ENCODE measurements at regions not wholly inside any gene's neighbourhood (a gene's known extent, or its start where the extent isn't known, plus 50 kb on each side); places are given as distances from the start of the nearest gene placed in this dataset.

DNA sequence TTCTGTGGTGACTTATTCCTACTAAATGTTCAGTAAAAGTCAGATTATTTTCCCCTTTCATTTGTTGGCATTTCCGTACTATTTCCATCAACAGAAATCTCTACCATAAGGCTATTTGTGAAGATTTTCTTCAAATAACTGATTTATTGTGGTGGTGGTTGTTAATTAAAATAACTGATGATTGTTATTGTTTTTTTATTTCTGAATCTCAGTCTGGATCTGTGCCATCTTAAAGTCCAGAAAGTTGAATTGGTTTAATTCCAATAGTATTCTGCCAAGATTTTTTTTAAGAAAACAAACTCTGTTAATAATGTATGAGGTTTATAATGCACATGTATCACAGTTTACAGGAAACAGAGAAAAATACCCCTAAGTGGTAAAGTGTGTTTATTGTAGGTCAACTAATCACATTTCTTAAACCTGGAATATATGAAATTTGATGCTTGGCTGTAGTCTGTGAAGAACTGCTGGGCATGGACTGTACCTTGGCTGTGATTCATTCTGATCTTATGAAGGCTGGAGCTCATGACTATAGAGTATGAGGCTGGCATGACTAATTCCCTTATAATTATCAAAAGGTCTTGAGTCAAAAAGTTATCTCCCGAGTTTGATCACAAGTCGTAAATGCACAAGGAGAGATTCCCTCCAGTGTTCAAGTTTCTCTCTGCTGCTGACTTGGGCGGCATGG lies 134.2 kb upstream of the RND3 start:
- peak; percentile 87 for DNase-seq (ENCODE audit: low read depth)

DNA sequence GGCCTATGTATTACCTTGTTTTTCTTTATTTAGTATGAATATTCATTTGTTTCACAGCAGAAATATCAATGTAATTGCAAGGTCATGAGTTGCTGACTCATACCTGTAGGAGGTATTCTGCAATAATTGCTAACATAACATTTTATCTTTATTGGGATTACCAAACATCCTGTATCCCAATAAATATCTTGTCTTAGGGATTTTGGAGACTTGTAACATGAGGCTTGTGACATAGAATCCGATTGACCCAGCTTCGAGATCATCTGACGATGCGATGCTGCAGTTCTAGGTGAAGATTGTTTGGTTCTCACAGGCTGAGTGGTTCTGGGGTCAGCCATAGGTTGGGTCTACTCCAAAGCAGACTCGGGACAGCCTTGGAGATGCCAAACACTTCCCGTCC lies 133.4 kb upstream of the RND3 start:
- DNase-seq (ENCODE audit: low read depth) = no peak

DNA sequence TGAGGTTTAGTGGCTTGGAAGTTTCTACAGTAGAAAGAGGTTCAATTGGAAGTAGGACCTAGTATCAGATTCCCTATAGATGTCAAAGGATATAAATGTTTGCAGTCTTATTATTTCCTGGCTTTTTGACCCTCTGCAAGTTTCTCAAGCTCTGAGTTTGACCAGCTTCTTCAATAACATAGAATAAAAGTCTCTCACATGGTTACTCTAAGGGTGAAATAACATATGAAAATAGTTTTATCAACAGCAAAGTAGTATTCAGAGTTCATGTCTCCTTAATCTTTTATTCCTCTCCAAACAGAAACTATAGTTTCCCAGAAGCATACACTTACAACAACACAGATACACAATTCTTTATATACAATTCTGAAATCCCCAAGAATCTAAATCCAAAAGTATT lies 132.9 kb upstream of the RND3 start:
- DNase-seq (ENCODE audit: low read depth) = no peak

DNA sequence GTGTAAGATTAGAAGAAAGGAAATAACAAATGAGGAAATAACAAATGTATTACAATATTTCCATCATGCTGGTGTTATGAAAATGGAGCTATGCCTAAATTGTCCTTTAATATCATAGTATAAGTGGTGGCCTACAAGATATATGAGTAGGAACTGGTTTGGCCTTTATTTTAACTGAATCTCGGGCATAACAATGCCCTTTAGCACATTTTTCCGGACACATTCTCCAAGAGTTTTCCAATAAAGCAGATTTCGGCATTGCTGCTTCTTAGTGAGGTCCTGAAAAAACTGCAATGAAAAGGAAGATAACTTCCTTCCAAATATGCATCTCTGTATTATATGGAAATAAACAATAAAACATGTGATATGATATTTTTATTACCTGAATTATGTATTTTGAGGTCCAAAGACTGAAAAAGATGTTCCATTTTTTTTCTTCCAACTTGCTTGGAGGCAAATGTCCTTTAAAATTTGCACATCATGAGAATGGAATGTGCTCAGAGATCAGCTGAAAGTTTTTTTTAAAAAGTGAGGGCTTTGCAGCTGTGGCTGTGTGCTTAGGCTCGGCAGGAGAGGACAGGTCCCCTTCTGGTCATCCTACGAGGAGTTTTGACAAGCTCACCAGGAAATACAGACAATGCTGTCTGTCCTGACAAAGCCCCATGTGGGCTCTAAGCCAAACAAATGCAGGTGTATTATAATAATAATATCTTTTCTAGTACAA lies 132.3 kb upstream of the RND3 start:
- peak; percentile 68 for DNase-seq (ENCODE audit: low read depth)

DNA sequence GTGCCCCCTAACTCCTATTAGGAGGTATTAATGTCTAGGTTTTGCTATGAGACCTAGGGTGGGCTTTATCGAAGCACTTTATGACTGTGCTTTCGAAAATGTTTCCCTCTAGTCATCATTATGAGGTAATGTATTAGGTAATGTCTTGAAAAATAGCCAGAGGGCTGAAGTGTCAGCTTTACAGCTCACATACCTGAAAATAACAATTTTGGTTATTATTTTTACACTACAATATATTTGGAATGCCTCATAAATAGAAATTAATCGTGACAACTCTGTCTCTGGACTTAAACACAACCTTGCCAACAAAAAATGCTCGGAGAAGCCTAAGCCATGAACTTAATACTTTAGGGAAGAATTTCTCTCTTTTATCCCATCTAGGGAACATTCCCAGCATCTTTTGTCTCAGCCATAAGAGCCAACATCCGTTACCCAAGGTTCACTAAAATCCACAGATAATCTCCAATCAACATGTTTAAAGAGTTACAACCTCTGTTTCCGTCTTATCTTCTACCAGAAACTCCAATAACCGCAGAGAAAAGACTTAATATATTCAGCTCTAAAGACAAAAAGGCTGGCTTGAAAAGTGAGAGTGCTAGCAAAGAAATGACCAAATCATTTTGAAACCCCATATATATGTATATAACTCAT lies 130.9 kb upstream of the RND3 start:
- no peak for DNase-seq (ENCODE audit: low read depth)

DNA sequence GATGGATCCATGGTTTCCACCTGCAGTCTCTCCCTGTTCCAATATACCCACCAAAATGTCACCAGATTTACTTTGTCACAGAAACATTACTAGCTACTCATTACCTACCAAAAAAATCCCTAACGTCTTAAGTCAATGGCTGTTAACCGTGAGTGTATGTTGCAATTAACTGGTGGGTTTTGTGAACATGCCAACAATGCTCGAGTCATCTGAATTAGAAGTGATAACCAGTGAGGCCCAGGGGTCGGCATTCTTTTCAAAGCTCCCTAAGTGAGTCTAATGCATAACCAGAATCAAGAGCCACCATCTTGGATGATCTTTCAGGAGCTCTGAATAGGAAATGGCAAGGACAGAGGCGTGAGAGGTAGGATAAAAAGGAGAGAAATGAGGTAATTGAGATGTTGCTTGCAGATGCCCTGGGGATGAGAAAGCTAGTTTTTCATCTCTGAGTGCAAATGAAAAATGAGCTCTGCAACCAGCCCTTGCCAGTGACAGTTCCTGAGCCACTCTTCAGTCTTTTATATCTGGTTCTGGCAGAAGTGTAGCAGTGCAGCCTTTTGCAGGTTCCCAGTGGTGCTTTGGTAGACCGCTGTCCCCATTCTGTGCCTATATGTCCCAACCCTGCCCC lies 130.0 kb upstream of the RND3 start:
- no peak for DNase-seq (ENCODE audit: low read depth)

DNA sequence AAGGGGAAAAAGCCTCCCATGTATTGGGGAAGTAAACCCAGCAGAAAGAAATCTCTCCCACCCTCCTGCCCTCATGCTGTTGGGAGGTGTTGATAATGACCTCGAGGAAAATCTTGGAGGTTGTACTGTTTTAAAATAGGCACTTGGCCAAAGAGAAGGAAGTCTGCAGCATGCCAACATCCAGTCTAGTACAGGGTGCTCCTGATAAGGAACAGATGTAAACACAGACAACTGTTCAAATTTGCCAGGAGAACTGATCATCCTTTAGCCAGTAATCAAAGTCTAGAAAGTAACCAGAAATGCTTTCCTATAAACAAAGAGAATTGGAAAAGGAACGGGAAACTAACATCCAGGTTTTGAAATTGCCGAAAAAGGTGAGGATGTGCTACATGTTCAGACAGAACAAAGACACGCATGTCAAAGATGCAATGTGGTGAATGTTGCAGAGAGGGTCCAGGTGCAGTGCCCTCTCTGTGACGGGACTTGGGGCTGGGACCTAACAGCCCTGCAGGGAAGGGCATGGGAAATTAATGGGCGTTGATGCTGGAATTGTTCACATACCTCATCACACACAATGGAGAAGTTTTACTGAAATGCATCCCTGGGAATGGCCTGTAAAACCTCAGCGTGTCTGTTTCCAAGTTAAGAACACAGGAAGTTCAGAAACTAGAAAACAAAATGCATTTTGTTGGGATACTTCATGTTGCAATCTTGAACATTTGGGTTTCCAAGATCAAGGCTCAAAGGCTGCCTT lies 125.7 kb upstream of the RND3 start:
- DNase-seq (ENCODE audit: low read depth) = no peak

DNA sequence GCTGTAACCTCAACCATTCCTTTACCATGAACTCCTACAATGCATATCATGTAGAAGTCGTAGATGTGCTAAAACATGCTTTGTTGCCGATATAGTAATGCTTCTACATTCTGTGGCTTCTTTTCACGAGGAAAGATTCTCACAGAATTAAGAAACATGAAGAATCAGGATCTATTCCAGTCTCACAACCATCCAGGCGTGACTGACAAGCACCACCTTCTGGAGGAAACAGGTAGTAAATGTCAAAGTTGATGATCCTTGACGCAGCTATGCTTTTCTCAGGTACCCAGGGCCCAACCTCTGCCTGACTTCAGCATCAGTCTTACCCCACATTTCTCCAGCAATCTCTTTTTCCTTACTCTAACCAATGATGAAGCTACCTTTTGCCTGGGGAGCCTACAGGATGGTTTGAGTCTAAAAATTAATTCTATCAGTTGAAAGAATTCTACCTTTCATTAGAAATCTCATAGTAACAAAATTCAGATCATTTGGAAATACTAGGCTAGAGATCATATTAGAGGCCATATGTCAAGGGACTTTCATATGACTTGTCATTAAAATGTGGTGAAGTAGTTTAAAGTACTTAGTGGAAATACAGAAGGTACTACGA lies 123.3 kb upstream of the RND3 start:
- peak; percentile 53 for DNase-seq (ENCODE audit: low read depth)

DNA sequence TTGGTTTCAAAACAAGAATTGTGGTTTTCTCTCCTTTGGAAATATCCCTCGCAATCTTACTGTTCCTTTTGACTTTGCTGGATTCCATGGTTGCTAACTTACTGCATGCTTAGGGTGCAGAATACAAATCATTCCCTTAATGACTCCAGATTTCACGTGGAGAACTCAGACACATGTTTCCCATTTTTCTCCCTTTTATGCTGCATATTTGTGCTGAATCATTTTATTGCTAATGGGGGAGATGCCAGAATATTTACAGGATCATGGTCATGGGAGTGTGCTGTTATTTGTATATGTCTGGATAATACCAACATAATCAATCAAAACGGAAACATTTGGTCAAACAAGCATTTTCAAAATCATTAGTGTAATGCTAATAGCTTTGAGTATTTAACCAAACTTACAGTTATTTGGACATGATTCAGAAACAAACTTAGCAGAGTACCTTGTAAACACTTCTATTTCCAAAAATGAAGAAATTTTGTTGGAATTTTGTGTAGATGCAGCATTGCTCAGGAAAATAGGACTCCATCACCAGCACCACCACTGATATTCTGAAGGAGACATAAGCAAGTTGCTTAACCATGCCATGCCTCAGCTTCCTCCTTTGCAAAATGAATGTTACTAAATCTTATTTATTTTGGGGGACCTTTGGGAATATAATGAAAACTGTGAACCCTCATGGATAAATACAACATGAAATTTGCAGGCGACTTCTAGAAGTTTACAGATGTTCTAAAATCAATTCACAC lies 122.5 kb upstream of the RND3 start:
- DNase-seq (ENCODE audit: low read depth) = no peak

DNA sequence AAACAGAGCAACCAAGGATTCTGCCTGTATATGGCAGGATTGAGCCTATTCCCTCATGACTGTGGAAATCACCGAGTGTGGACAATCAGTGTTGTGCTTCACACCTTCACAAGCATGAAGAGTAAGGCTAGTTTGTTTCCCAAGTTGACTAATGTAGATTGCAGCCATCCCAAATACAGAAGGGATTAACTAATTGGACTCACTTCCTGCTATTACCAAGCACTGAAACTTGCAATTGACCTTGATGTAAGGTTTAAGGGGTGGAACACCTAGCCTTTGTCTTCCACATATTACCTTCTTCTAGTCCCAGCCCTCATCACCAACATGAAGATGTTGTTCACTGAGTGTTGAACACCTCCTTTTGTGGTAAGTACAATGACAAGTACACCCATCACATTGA lies 120.9 kb upstream of the RND3 start:
- DNase-seq (ENCODE audit: low read depth) = no peak

DNA sequence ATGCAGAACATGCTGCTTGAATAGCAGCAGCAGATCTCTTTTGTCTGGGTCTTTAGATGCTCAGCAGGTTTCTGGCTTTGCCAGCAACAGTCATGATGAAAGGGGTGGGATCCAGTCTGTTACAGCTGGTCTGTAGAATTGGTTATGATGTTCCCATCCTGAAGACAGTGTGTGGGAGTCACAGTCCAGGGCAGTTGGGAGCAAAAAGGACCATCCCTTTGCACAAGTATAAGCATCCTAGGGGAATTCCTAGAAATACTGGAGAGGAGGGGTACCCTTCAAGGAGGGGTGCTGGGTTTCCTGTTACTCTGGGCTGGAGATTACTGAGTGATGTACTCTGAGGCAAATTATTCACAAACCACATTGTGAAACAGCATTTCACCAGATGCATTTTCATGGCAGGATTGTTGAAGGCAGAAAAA lies 119.9 kb upstream of the RND3 start:
- DNase-seq (ENCODE audit: low read depth) = no peak

DNA sequence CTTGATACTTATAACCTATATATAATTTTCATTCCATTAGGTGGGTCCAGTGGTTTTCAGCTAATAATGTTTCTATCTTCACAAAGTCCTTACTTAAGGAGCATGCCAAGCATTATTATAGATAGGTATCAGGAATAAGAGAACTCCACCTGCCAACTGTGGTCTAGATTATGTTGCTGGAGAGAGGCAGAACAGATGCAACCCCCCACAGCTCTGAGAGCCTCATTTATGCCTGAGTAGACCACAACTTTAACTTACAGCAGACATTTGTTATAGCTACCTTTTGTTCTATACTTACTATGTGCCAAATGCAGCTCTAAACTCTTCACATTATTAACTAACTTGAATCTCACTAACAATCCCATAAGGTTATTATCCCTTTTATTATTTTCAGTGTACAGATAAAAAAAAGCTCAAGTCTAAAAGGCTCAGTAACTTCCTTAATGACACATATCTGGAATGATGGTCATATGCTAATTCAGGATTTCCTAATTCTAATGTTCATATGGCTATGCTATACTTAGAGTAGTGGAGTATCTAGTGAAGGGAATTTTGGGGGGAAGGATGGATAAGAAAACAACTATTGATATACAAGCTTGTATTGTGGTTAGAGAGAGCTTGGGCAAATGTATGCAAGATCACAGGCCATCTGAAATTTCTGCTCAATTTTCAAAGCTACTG lies 119.1 kb upstream of the RND3 start:
- no peak for DNase-seq (ENCODE audit: low read depth)

DNA sequence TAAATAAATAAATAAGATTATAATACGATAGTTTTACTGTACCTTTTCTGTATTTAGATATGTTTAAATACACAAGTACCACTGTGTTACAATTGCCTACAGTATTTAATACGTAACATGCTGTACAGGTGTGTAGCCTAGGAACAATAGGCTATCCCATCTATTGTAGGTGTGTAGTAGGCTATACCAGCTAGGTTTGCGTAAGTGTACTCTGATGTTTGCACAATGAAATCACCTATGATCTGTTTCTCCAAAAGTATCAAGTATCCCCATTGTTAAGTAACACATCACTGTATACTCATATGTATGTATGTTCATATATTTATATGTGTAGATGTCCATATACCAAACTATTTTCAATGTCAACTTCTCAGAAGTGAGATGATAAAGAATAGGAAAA lies 118.2 kb upstream of the RND3 start:
- DNase-seq (ENCODE audit: low read depth) = no peak

DNA sequence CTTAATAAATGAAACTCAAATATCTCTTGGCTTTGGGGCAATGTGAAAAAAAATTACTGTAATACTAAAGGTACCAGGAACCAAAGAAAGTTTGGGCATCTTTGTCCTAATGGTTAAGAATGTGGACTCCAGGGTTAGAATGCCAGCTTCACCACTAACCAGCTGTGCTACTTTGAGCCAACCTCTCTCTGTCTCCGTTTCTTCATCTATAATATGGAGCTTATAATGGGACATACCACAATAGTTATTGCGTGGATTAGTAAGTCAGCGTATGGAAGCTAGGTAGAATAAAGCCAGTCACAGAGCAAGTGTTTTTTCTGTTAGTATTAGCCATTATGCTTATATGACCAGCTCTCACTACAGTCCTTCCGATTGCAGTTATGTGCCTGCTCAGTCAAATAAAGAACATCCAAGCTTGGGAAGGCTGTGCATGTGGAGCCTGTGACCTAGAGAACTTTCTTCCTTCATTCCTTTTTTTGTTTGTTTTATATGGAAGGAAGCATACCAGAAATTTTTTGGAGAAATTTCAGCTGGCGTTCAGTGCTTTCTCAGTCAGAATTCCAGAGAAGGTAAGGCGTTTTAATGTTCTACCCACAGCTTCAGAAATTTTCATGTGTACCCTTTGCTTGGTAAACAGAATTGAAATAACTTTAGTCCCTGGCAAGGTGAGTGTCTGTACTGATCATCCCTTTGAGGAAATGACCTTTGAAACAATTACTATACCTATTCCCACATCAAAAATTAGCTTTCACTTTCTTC lies 114.0 kb upstream of the RND3 start:
- DNase-seq (ENCODE audit: low read depth) = no peak

DNA sequence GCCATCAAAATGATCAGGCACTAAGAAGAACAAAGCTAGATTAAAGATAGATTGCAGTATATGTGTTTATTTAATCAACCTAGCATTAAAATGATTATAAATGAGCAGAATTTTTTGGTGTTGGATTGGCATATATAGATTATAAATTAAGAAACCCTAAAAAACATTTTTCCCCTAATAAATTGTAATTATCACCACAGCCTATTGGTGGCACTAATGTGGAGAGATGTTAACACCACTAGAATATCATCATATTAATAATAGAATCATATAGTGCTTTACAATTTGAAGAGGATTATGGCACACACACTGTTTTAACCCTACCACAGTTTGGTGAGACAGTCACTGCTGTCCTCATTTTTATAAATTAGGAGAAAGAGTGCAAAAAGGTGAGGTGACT lies 112.4 kb upstream of the RND3 start:
- DNase-seq (ENCODE audit: low read depth) = no peak

DNA sequence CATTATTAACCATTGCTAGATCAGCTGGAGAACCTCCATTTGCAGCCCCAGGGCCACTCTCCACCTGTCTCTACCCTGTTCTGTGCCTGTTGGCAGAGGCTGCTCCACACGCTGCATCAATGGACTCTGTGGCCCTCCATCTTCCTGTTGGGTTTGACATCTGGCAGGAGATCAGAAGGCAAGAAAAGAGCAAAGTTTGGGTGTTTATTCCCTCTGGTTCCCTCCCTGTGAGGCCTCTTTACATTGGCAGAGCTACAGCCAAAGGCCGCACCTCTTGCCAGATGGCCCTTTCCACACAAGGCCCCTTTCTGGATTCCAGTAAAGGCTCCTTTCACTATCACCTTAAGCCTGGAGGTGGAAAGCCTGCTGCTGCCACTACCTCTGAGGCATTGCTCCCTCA lies 110.9 kb upstream of the RND3 start:
- DNase-seq (ENCODE audit: low read depth) = no peak

DNA sequence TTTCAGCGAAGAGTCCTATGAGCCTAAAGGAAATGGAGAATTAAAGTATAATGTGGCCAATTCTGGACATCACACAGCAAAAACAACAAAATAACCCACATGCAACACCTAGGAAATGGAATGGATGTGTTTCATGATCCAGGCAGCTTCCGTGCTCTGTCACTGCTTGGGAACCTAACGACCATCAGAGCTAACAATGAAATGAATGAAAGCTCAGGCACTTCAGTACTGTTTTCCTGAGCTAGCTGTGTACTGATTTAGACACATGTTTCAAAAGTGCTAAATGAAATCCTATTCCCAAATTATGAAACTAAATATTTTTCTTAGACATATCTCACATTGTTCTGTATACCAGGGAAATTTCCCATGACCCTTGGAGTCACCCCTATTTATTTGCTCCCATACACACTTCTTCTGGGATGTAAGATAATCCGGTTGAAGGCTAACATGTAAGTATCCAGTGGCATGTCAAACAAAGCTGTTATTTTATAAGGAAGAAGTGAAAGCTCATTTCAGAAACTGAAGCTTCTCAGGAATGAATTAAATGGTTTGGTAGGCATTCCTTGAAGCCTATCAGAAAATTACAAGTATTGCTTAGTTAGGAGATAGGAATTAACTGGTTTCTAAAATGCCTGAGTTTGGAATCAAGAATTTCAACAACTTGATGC lies 108.5 kb upstream of the RND3 start:
- no peak for DNase-seq (ENCODE audit: low read depth)

DNA sequence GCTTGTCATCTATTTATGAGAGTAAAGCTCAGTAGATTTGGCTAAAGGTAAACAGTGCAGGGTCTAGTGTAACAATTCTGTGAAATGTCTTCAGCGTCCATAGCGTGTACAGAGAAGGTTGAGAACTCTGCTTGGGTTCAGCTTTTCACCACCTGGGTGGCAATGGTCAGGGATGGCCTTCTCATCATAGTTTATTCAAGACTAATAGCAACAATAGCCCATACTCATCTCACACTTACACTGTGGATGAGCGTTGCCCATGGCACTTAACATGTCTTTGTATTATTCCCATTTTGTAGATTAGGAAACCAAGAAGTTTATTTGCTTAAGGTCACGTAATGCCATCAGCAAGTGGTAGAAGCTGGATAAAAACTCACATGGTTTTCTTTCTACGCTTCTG lies 106.8 kb upstream of the RND3 start:
- no peak for DNase-seq (ENCODE audit: low read depth)
